GM18505 (cell line): ENCODE measurements at regions not wholly inside any gene's neighbourhood (a gene's known extent, or its start where the extent isn't known, plus 50 kb on each side); places are given as distances from the start of the nearest gene placed in this dataset.

Experiments
- ATAC-seq: cut with Tn5 transposase; IDR thresholded peaks from one replicate; pipeline ENCODE4 v1.9.1; 2021; ENCODE audit not compliant: unreplicated experiment
- POLR2A ChIP-seq: IDR thresholded peaks from 4 replicates; pipeline ENCODE4 v1.6.1; 2011; ENCODE audit warnings: borderline replicate concordance; ENCODE audit not compliant: insufficient read depth, insufficient read length; ENCODE audit errors: extremely low read depth

DNA sequence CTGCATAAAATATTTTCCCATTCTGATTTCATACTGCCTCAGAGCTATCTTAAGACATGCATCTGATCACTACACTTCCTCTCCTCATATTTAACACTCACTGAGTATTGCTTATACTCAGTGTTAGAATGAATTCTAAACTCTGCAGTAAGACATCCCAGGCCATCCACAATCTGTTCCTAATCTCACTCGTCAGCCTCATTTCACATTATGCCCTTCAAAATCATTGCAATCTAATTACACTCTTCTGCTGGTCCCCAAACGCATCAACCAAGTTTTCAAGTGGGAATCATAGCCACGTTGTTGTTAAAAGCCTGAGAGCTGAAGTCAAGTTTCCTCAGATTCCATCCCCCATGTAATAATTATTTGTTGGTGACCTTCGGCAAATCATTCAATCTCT, 1177.9 kb downstream of the ARAP2 start:
- TF ChIP-seq POLR2A, result no peak
- ATAC-seq, result no peak

DNA sequence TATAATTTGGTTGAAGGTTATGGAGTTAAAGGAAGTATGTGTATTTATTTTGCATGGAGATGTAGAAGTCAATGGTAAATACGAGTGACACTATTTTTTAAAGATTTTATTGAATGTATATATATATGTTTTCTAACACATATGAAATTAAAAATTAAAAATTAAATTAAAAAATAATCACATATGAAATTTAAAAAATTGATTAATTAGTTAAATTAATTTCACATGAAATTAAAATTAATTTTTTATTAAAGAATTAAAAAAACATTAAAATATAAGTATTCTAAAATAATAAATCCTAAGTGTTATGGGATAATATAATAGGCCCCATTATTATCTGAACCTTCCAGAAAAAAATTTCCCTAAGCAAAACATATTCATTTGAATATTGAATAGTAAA, 1163.5 kb downstream of the ARAP2 start:
- ATAC-seq, result no peak

DNA sequence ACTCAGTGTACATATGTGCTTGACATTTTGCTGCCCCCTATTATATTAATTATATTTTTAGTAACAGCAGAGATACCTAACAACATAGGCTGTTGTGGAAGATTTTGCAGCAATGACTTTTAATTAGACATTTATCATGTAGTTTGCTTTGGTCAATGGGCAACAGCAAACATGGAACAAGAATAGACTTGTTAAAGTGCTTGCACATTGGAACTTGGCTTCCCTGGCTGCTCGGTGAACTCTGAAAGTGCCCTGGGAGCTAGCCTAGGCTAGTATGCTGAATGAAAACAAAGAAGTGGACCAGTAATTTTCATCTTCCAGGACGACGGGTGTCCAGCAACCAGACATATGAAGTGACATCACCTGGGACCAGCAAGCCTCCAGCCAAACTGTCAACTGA, 1157.1 kb downstream of the ARAP2 start:
- TF ChIP-seq POLR2A, result no peak

More for the DNA sequence above, 1163.5 kb downstream of the ARAP2 start:
- TF ChIP-seq POLR2A, result no peak

GRCh38 chr4:35100932-35101331, 1143.4 kb downstream of the ARAP2 start:
- TF ChIP-seq POLR2A, result no peak
- ATAC-seq, result no peak

More for the DNA sequence above, 1157.1 kb downstream of the ARAP2 start:
- no peak for ATAC-seq

DNA sequence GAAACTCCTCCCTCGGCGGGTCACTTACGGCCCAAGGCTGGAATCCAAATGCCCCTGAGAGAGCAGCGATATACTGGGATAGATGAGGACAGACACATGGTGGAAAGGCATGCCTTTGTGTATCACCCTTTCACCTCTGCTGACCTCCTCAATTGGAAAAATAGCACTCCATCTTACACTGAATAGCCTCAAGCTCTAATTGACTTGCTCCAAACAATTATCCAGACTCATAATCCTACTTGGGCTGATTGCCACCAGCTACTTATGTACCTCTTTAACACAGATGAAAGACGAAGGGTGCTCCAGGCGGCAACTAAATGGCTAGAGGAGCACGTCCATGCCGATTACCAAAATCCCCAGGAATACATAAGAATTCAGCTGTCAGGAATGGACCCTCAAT, 1142.2 kb downstream of the ARAP2 start:
- TF ChIP-seq POLR2A, result no peak

DNA sequence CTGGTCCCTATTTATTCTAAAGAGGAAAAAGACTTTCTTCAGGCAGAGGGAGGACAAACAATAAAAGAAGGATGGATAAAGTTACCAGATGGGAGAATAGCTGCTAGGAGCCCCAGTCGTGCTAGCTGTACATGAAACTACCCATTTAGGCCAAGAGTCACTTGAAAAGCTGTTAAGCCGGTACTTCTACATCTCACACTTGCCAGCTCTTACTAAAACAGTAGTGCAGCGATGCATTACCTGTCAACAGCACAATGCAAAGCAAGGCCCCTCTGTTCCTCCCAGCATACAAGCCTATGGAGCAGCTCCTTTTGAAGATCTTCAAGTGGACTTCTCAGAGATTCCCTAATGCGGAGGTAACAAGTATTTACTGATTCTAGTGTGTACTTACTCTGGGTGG, 1138.8 kb downstream of the ARAP2 start:
- no peak for TF ChIP-seq POLR2A
- no peak for ATAC-seq

More for the DNA sequence above, 1142.2 kb downstream of the ARAP2 start:
- ATAC-seq, result no peak

GRCh38 chr4:35106091-35106734, 1138.1 kb downstream of the ARAP2 start:
- TF ChIP-seq POLR2A, result no peak
- ATAC-seq, result no peak

- no peak for ATAC-seq
Observed at GRCh38 chr4:35124106-35124505, 1120.2 kb downstream of the ARAP2 start.

DNA sequence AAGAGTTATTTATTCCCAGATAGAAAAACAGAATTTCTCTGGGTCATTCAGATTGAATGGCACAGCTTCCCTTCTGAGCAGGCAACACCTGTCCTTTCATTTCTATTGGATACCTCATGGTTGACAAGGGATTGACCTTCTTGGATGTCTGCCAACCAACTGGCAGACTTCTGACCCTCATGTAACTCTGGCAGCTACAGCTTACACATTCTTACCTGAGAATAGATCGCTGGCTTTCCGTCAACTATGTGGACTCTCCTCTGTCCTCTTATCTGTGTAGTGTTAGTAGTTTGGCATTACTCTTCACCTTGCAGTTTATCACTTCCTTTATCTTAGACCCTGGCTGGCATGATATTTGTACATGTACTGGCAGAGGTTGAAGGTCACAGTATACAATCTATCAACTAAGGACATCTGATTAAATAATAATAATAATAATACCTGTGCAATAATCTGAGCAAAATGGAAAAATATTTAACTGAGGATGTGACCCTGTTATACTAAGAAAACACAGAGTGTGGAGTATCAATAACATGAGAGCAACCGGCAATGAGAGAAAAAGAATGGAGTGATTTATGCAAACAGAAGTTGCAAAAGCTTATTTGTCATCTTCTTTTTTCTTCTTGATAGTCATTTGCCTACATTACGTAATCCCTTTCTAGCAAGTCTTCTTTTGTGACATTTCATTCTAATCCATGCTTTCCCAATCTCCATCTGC, 1118.2 kb downstream of the ARAP2 start:
- no peak for ATAC-seq
- TF ChIP-seq POLR2A, result no peak

More at GRCh38 chr4:35124106-35124505, 1120.2 kb downstream of the ARAP2 start:
- TF ChIP-seq POLR2A, result no peak

- no peak for ATAC-seq
- TF ChIP-seq POLR2A, result no peak
Observed at GRCh38 chr4:35138449-35138848, 1105.9 kb downstream of the ARAP2 start.

- TF ChIP-seq POLR2A, result no peak
- ATAC-seq, result no peak
Observed at GRCh38 chr4:35147761-35148160, 1096.6 kb downstream of the ARAP2 start.

DNA sequence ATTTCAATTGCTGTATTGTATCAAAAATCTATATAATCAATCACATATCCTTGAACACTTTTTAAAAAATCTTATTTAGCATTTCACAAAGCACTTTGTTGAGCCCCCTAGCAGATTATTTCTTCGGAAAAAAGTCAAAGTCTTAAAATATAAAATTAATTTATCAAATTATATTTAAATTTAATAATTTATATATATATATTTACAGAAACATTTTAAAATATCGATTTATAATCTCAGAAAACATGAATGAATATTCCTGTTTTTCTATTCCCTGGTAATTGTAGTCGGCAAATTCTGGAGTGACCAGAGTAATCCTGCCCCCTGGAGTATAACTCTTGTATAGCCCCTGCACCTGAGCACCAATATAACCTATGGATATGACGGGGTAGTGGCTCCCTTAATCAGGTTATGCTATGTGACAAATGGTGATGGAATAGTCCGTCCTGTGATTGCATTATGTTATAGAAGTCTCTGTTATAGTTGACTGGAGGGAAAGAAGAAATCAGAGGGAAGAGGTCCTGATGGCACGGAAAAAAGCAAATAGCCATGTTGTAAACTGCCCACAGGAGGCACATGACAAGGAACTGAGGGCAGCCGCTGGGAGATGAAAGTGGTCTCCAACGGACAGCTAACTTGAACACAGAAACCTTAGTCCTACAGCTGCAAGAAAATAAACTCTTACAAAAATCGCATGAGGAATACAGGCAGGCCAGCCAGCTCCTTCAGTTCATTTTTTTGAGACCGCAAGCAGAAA, 1092.3 kb downstream of the ARAP2 start:
- TF ChIP-seq POLR2A, result no peak
- no peak for ATAC-seq

- TF ChIP-seq POLR2A, result no peak
- no peak for ATAC-seq
Observed at GRCh38 chr4:35163168-35163567, 1081.1 kb downstream of the ARAP2 start.

DNA sequence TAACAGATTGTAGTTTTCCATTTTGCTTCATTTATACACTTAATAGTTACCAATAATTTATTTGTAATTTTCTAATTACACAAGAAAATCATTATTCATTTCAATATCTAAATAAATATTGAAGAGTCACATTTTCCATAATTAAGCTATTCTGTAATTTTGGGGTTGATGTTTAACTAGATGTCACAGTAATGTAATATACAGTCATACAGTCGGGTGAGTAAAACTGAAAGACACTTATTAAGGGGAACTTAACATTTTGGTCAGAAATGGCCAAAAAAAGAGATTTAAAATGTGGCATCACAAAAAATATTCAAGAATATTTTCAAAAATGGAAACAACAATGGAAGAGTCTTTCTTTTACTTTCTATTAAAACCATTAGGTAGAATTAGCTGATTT, 1080.3 kb downstream of the ARAP2 start:
- TF ChIP-seq POLR2A, result no peak
- no peak for ATAC-seq

GRCh38 chr4:35166466-35166865, 1077.8 kb downstream of the ARAP2 start:
- ATAC-seq, result no peak
- no peak for TF ChIP-seq POLR2A

GRCh38 chr4:35167385-35167784, 1076.9 kb downstream of the ARAP2 start:
- no peak for ATAC-seq
- no peak for TF ChIP-seq POLR2A
